Spleen (tissue), 7 donors: ENCODE measurements at regions not wholly inside any gene's neighbourhood (a gene's known extent, or its start where the extent isn't known, plus 50 kb on each side); places are given as distances from the start of the nearest gene placed in this dataset.

Experiments used
- CTCF ChIP-seq, 11 experiments: fragments of 200-600 bp in 7 of 11; fragments of 450-650 bp in 4 of 11; sonication (generic) in 4 of 11; IDR thresholded peaks in 8 of 11; conservative IDR thresholded peaks in 3 of 11; 1 replicate in 7 of 11; 2 replicates in 4 of 11; pipeline versions ENCODE4 v1.4.0 to v1.8.0; 2016 to 2021; ENCODE audit warnings: antibody characterized with exemption in 11 of 11, inconsistent platforms in 4 of 11, mild to moderate bottlenecking in 1 of 11
- POLR2A ChIP-seq, 3 donors: fragments of 450-650 bp; IDR thresholded peaks; one replicate each; pipeline ENCODE4 v1.5.1; 2017; ENCODE audit warnings: antibody characterized with exemption in 3 of 3, mild to moderate bottlenecking in 1 of 3
- POLR2AphosphoS5 ChIP-seq, 3 donors: sonication (generic); formaldehyde crosslinking; IDR thresholded peaks; one replicate each; pipeline ENCODE4 v1.5.1; 2017; ENCODE audit warnings: antibody characterized with exemption in 3 of 3
- donor health status: DM: no; HTN: no; CAD: no; lungs with moderate emphysema.
- donor health status: DM: no; HTN: no; CAD: no.
- donor health status: DM: no; HTN: no; CAD: no.

DNA sequence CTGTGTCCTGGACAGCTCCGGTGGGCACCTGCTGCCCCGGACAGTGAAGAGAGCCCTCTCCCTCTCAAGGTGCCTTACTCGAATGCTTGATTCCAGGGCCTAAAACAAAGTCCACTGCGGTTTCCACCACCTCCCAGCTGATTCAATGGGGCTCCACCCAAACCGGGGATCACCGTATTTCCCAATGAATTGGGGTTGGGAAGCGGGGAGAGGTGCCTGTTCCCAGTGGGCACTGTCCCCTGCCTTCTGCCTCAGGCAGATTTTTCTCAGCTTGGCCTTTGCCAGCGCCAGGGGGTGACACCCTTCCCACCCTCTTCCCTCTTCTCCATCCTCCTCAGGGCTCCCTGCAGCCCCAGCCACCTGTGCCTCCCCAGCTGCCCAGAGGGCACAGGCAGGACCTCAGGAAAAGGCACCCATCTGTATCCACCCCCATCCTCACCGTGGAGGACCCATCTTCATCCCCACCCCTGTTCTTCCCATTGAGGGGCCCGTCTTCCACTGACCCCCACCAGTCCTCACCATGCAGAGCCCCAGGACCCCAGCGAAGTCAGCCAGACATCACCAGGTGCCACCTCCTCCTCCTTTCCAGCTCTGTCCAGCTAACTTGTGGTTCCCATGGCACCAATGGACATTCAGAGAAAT, 66.7 kb upstream of the HPCAL1 start:
- TF ChIP-seq CTCF (IDR thresholded peaks at IDR 0.05 in 8 of 11, conservative IDR thresholded peaks at IDR 0.05 in 3 of 11) (no peak), POLR2A (IDR thresholded peaks at IDR 0.05) (no peak), POLR2AphosphoS5 (IDR thresholded peaks at IDR 0.05) (no peak)
